ENCODE measurements at regions not wholly inside any gene's neighbourhood (a gene's known extent, or its start where the extent isn't known, plus 50 kb on each side); places are given as distances from the start of the nearest gene placed in this dataset.

DNA sequence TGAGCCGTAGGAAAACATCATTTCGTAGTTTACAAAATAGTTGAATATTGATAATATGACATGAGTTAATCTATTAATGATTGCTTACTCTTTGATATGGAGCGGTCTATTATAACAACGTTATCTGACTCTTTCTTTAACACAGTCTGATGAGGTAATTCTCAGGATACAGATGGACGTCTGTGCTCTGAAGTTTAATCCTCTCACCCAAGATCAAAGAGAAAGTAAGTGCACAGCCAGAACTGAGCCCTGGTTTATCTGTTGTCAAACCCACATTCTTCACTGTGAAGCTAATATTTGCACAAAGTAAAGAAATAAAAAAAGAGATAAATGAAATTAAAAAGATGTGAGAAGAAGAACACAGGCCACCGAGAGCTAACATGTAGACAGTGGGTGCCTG is 190.9 kb upstream of the COPS8 start:
- Histone ChIP-seq H3K27me3 (no peaks in the 10 kb centered on the region), H3K36me3 (replicated peaks in 1 of 2; ENCODE audit: insufficient read depth in 1 of 2, low read depth in 2 of 2) (no peaks in the 10 kb centered on the region), H3K4me3 (no peak overlapping the region), H3K4me1 (peaks cover 8% of the 10 kb centered on the region), H3K9me3 (no peaks in the 10 kb centered on the region), H3K27ac (no peak overlapping the region)
- TF ChIP-seq POLR2A (IDR thresholded peaks at IDR 0.05): no peak
- TF ChIP-seq, protein P1, sequence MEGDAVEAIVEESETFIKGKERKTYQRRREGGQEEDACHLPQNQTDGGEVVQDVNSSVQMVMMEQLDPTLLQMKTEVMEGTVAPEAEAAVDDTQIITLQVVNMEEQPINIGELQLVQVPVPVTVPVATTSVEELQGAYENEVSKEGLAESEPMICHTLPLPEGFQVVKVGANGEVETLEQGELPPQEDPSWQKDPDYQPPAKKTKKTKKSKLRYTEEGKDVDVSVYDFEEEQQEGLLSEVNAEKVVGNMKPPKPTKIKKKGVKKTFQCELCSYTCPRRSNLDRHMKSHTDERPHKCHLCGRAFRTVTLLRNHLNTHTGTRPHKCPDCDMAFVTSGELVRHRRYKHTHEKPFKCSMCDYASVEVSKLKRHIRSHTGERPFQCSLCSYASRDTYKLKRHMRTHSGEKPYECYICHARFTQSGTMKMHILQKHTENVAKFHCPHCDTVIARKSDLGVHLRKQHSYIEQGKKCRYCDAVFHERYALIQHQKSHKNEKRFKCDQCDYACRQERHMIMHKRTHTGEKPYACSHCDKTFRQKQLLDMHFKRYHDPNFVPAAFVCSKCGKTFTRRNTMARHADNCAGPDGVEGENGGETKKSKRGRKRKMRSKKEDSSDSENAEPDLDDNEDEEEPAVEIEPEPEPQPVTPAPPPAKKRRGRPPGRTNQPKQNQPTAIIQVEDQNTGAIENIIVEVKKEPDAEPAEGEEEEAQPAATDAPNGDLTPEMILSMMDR (IDR thresholded peaks at IDR 0.05): no peak
- DNase-seq: no peak
- no peak for ATAC-seq
- intact Hi-C loops (cut with DNase I): no loop called here
- whole genome bisulfite sequencing, 2 donors: 19 to 22% methylated on average over 6 of the region's 6 CpGs

DNA sequence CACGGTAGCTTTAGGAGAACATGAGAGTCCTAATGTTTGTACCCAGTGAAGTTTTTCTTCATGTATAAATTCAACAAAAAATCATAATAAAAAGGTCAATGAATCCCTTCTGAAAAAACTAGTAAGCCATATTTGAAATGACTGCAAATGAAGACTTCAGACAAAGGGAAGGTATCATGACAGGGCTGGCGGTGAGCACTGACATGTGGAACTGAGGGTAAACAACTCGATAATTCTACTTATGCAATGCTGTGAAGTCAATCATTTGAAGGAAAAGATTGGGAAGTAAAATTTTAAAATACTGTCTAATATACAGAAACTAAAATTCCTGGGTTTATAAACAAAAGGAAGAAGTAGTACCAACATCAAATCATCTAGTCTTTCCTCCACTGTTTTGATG is 190.2 kb upstream of the COPS8 start:
- H3K4me3 ChIP-seq: no peak overlapping the region
- no peaks in the 10 kb centered on the region for H3K36me3 ChIP-seq (replicated peaks in 1 of 2; ENCODE audit: insufficient read depth in 1 of 2, low read depth in 2 of 2)
- no peaks in the 10 kb centered on the region for H3K9me3 ChIP-seq
- no peak for DNase-seq
- 87 to 89% methylated on average over 3 of the region's 3 CpGs for WGBS, 2 donors
- ATAC-seq: no peak
- no peaks in the 10 kb centered on the region for H3K27me3 ChIP-seq
- no peak overlapping the region for H3K27ac ChIP-seq
- intact Hi-C loops (cut with DNase I): no loop called here
- TF ChIP-seq, protein P1 (IDR thresholded peaks at IDR 0.05): no peak
- TF ChIP-seq POLR2A (IDR thresholded peaks at IDR 0.05): no peak
- peaks cover 8% of the 10 kb centered on the region for H3K4me1 ChIP-seq

DNA sequence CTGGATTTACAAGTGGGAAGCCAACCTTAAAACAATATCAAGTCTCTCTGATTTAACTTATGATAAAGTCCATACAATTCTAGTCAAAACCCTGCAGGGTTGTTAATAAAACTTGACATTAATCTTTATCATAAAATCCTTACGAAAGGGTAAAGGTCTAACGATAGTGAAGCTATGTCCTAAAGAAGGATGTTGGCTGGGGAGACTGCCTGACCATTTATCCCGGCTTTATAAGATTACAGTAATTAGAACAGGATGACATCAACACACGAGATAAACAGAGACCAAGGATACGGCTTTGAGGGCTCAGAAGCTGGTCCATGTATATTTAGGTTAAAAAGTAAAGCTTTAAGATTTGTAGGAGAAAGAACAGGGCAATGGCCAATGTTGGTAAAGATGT is 189.0 kb upstream of the COPS8 start:
- no peaks in the 10 kb centered on the region for H3K27me3 ChIP-seq
- no peak overlapping the region for H3K27ac ChIP-seq
- peaks cover 8% of the 10 kb centered on the region for H3K4me1 ChIP-seq
- intact Hi-C loops (cut with DNase I): no loop called here
- no peak overlapping the region for H3K4me3 ChIP-seq
- no peak for ATAC-seq
- WGBS, 2 donors: 84 to 90% methylated on average over 5 of the region's 5 CpGs
- no peaks in the 10 kb centered on the region for H3K9me3 ChIP-seq
- DNase-seq: no peak
- TF ChIP-seq, protein P1 (IDR thresholded peaks at IDR 0.05): no peak
- no peak for TF ChIP-seq POLR2A (IDR thresholded peaks at IDR 0.05)
- H3K36me3 ChIP-seq (replicated peaks in 1 of 2; ENCODE audit: insufficient read depth in 1 of 2, low read depth in 2 of 2): no peaks in the 10 kb centered on the region

DNA sequence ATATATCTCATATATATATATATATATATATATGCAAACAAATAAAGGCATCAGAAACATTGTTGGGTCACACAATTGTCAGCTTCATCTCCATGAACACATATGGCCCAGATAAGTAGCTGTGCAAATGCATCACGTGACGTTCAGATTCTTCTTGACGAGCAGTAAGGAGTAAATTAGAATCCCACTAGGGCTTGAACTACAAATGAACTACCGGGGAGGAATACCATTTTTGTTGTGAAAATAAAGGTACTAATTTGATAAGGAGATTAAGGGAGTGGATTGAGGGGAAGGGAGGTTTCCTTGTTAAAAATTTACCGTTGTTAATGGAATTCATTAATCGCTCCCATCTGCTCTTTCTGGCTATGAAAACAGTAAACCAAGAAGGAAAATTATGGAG is 186.5 kb upstream of the COPS8 start:
- Histone ChIP-seq H3K4me3 (no peak overlapping the region), H3K27me3 (no peaks in the 10 kb centered on the region), H3K4me1 (peaks cover 8% of the 10 kb centered on the region), H3K27ac (peak overlapping the region in 1 of 4 donors; percentile 43), H3K36me3 (replicated peaks in 1 of 2; ENCODE audit: insufficient read depth in 1 of 2, low read depth in 2 of 2) (no peaks in the 10 kb centered on the region), H3K9me3 (no peaks in the 10 kb centered on the region)
- WGBS, 2 donors: 68 to 69% methylated on average over 6 of the region's 6 CpGs
- no peak for TF ChIP-seq POLR2A (IDR thresholded peaks at IDR 0.05)
- TF ChIP-seq, protein P1 (IDR thresholded peaks at IDR 0.05): no peak
- ATAC-seq: no peak
- DNase-seq: no peak
- intact Hi-C loops (cut with DNase I): no loop called here

DNA sequence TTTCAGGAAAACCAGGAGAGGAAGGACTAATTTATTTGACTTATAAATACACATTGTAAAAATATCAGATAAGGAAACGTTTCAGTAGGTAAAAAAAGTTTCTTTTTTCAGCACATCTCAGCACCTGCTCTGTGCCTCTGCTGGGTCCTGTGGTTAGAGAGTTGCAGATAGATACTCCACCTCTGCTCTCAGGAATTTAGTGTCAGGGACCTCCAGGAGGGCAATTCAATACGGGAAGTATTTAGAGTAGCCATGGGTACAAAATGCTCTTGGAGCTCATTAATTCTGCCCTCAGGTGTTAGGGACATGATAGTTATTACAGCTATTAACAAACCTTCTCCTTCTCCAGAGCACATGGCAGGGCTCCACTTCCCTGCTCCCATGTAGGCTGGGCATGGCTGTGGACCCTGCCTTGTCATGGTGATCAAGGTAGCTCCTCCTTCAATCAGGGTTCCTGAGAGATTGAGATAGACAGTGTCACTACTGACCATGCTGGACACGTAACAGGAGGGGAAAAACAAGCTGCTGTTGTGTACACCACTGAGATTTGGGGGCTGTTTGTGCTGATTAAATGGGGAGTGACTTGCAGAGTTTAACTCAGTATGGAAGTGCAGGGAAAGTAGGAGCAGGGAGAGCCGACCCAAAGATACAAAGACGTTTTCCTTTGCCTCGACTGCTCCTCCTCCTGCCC is 185.6 kb upstream of the COPS8 start:
- peak overlapping the region in 1 of 4 donors; percentile 43 for H3K27ac ChIP-seq
- no peaks in the 10 kb centered on the region for H3K9me3 ChIP-seq
- WGBS, 2 donors: 60 to 64% methylated on average over 6 of the region's 6 CpGs
- no peaks in the 10 kb centered on the region for H3K27me3 ChIP-seq
- H3K4me3 ChIP-seq: no peak overlapping the region
- H3K36me3 ChIP-seq (replicated peaks in 1 of 2; ENCODE audit: insufficient read depth in 1 of 2, low read depth in 2 of 2): no peaks in the 10 kb centered on the region
- intact Hi-C loops (cut with DNase I): no loop called here
- ATAC-seq: peak; percentile 71
- H3K4me1 ChIP-seq: no peaks in the 10 kb centered on the region
- no peak for DNase-seq
- no peak for TF ChIP-seq POLR2A (IDR thresholded peaks at IDR 0.05)
- TF ChIP-seq, protein P1 (IDR thresholded peaks at IDR 0.05): no peak

Data from body of pancreas (tissue), 4 donors.